KOPT-K1 (cell line): ENCODE measurements at regions not wholly inside any gene's neighbourhood (a gene's known extent, or its start where the extent isn't known, plus 50 kb on each side); places are given as distances from the start of the nearest gene placed in this dataset.

ENCODE experiments used
- H3K27ac ChIP-seq: fragments of 200-600 bp; sonication (generic); 2 replicates; pipeline ENCODE4 v1.5.1; 2016; ENCODE audit warnings: antibody characterized with exemption, mild to moderate bottlenecking, low read depth, low read length; ENCODE audit not compliant: poor library complexity, severe bottlenecking
- H3K36me3 ChIP-seq: fragments of 200-600 bp; sonication (generic); 2 replicates; pipeline ENCODE4 v1.5.1; 2017; ENCODE audit warnings: antibody characterized with exemption, mild to moderate bottlenecking, low read length, moderate library complexity; ENCODE audit not compliant: insufficient read depth
- H3K9me3 ChIP-seq: fragments of 200-600 bp; sonication (generic); 2 replicates; pipeline ENCODE4 v1.5.1; 2017; ENCODE audit warnings: antibody characterized with exemption, low read length, mild to moderate bottlenecking; ENCODE audit not compliant: insufficient read depth, poor library complexity, severe bottlenecking

- no peak overlapping the region for H3K27ac ChIP-seq
- no peaks in the 10 kb centered on the region for H3K36me3 ChIP-seq
- no peaks in the 10 kb centered on the region for H3K9me3 ChIP-seq
Measured at GRCh38 chr5:2471152-2471879, 280.2 kb downstream of the IRX2 start.

- H3K27ac ChIP-seq, result no peak overlapping the region
Measured at GRCh38 chr5:2466966-2467365, 284.5 kb downstream of the IRX2 start.

GRCh38 chr5:2465383-2465782 lies 286.1 kb downstream of the IRX2 start:
- no peaks in the 10 kb centered on the region for H3K36me3 ChIP-seq
- no peaks in the 10 kb centered on the region for H3K9me3 ChIP-seq
- H3K27ac ChIP-seq, result no peak overlapping the region

More at GRCh38 chr5:2466966-2467365, 284.5 kb downstream of the IRX2 start:
- no peaks in the 10 kb centered on the region for H3K9me3 ChIP-seq
- no peaks in the 10 kb centered on the region for H3K36me3 ChIP-seq

GRCh38 chr5:2464141-2464540 lies 287.3 kb downstream of the IRX2 start:
- Histone ChIP-seq H3K36me3 (no peaks in the 10 kb centered on the region), H3K9me3 (no peaks in the 10 kb centered on the region)

GRCh38 chr5:2461701-2462691 lies 289.5 kb downstream of the IRX2 start:
- Histone ChIP-seq H3K36me3 (no peaks in the 10 kb centered on the region), H3K27ac (no peak overlapping the region), H3K9me3 (no peaks in the 10 kb centered on the region)

More at GRCh38 chr5:2464141-2464540, 287.3 kb downstream of the IRX2 start:
- H3K27ac ChIP-seq, result no peak overlapping the region

- Histone ChIP-seq H3K36me3 (no peaks in the 10 kb centered on the region), H3K9me3 (no peaks in the 10 kb centered on the region), H3K27ac (no peak overlapping the region)
Measured at GRCh38 chr5:2460098-2460497, 291.4 kb downstream of the IRX2 start.

GRCh38 chr5:2459251-2459650 lies 292.2 kb downstream of the IRX2 start:
- no peaks in the 10 kb centered on the region for H3K36me3 ChIP-seq
- no peaks in the 10 kb centered on the region for H3K9me3 ChIP-seq
- no peak overlapping the region for H3K27ac ChIP-seq

GRCh38 chr5:2455878-2456277 lies 295.6 kb downstream of the IRX2 start:
- Histone ChIP-seq H3K36me3 (no peaks in the 10 kb centered on the region), H3K27ac (no peak overlapping the region), H3K9me3 (no peaks in the 10 kb centered on the region)

GRCh38 chr5:2454876-2455275 lies 296.6 kb downstream of the IRX2 start:
- H3K27ac ChIP-seq, result no peak overlapping the region
- H3K9me3 ChIP-seq, result no peaks in the 10 kb centered on the region
- H3K36me3 ChIP-seq, result no peaks in the 10 kb centered on the region

GRCh38 chr5:2453781-2454180 lies 297.7 kb downstream of the IRX2 start:
- Histone ChIP-seq H3K36me3 (no peaks in the 10 kb centered on the region), H3K27ac (no peak overlapping the region), H3K9me3 (no peaks in the 10 kb centered on the region)

- H3K27ac ChIP-seq, result no peak overlapping the region
- H3K36me3 ChIP-seq, result no peaks in the 10 kb centered on the region
- H3K9me3 ChIP-seq, result no peaks in the 10 kb centered on the region
Measured at GRCh38 chr5:2451100-2451499, 300.4 kb downstream of the IRX2 start.

GRCh38 chr5:2442496-2443354 lies 308.8 kb downstream of the IRX2 start:
- no peak overlapping the region for H3K27ac ChIP-seq
- no peaks in the 10 kb centered on the region for H3K9me3 ChIP-seq
- H3K36me3 ChIP-seq, result no peaks in the 10 kb centered on the region

- Histone ChIP-seq H3K36me3 (no peaks in the 10 kb centered on the region), H3K9me3 (no peaks in the 10 kb centered on the region), H3K27ac (no peak overlapping the region)
Measured at GRCh38 chr5:2441495-2442180, 309.8 kb downstream of the IRX2 start.

- Histone ChIP-seq H3K9me3 (no peaks in the 10 kb centered on the region), H3K27ac (no peak overlapping the region), H3K36me3 (no peaks in the 10 kb centered on the region)
Measured at GRCh38 chr5:2439608-2440007, 311.9 kb downstream of the IRX2 start.
